ENCODE measurements at regions not wholly inside any gene's neighbourhood (a gene's known extent, or its start where the extent isn't known, plus 50 kb on each side); places are given as distances from the start of the nearest gene placed in this dataset.

GRCh38 chr3:54004335-54004734 lies 112.7 kb upstream of the SELENOK start:
- Histone ChIP-seq H3K36me3 (no peaks in the 10 kb centered on the region), H3K4me1 (ENCODE audit: insufficient read depth) (no peaks in the 10 kb centered on the region), H3K27ac (no peak overlapping the region), H3K9me3 (no peaks in the 10 kb centered on the region), H3K27me3 (no peaks in the 10 kb centered on the region), H3K4me3 (no peak overlapping the region)
- DNase-seq: no peak
- TF ChIP-seq POLR2A (IDR thresholded peaks at IDR 0.05) (no peak), EP300 (IDR thresholded peaks at IDR 0.05) (no peak)
- TF ChIP-seq, protein P1, sequence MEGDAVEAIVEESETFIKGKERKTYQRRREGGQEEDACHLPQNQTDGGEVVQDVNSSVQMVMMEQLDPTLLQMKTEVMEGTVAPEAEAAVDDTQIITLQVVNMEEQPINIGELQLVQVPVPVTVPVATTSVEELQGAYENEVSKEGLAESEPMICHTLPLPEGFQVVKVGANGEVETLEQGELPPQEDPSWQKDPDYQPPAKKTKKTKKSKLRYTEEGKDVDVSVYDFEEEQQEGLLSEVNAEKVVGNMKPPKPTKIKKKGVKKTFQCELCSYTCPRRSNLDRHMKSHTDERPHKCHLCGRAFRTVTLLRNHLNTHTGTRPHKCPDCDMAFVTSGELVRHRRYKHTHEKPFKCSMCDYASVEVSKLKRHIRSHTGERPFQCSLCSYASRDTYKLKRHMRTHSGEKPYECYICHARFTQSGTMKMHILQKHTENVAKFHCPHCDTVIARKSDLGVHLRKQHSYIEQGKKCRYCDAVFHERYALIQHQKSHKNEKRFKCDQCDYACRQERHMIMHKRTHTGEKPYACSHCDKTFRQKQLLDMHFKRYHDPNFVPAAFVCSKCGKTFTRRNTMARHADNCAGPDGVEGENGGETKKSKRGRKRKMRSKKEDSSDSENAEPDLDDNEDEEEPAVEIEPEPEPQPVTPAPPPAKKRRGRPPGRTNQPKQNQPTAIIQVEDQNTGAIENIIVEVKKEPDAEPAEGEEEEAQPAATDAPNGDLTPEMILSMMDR (IDR thresholded peaks at IDR 0.05): no peak
- 82 to 92% (median 83%) methylated on average over 5 of the region's 5 CpGs for WGBS, 3 donors
- intact Hi-C loops (cut with DNase I): no loop called here

GRCh38 chr3:54003136-54003535 lies 111.5 kb upstream of the SELENOK start:
- Histone ChIP-seq H3K4me1 (ENCODE audit: insufficient read depth) (no peaks in the 10 kb centered on the region), H3K27ac (no peak overlapping the region), H3K9me3 (no peaks in the 10 kb centered on the region), H3K36me3 (no peaks in the 10 kb centered on the region), H3K4me3 (no peak overlapping the region), H3K27me3 (no peaks in the 10 kb centered on the region)
- no peak for DNase-seq
- intact Hi-C loops (cut with DNase I): no loop called here
- WGBS, 3 donors: 8 to 11% (median 11%) methylated on average over 9 of the region's 9 CpGs
- TF ChIP-seq, protein P1 (IDR thresholded peaks at IDR 0.05): no peak
- TF ChIP-seq EP300 (IDR thresholded peaks at IDR 0.05) (no peak), POLR2A (IDR thresholded peaks at IDR 0.05) (no peak)

DNA sequence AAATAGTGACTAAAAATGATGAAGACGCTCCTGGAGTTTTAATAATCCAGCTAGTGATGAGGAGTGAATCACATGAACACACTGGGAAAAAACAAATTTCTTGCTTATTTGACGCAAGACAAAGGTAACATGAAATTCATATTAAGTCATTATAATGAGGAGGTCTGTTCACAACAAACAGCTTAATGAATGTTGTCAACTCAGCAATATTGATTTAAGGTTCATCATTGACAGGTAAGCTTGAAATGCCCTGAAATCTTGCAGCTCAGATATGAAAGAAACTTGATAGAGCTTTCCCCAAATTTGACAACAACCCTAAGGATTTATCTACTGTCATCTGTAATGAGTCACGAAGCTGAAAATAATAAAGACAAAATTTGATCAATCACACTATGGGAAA lies 108.1 kb upstream of the SELENOK start:
- Histone ChIP-seq H3K4me3 (no peak overlapping the region), H3K27ac (no peak overlapping the region), H3K9me3 (no peaks in the 10 kb centered on the region), H3K27me3 (no peaks in the 10 kb centered on the region), H3K4me1 (ENCODE audit: insufficient read depth) (no peaks in the 10 kb centered on the region), H3K36me3 (no peaks in the 10 kb centered on the region)
- DNase-seq: no peak
- intact Hi-C loops (cut with DNase I): no loop called here
- 95% methylated on average over 3 of the region's 3 CpGs for WGBS, 3 donors
- TF ChIP-seq, protein P1 (IDR thresholded peaks at IDR 0.05): no peak
- TF ChIP-seq EP300 (IDR thresholded peaks at IDR 0.05): no peak
- TF ChIP-seq POLR2A (IDR thresholded peaks at IDR 0.05): no peak

DNA sequence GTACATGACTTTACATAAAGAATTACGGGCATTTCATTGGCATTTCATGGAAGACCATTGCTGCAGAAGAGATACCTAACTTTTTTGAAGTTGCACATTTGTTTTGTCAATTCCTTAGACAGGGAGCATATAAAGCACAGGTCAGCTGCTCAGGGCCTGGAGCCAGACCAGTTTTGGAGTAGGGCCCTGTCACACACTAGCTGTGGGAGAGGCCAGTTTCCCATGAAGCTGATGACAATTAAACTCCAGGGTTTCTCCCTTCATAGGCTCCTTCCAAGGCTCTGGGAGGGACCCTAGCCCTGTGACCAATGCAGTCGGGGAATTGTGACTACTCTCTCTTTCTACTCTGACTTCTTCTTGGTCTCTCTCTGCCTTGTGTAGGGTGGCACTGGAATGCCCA lies 107.3 kb upstream of the SELENOK start:
- H3K4me3 ChIP-seq: no peak overlapping the region

More for the DNA sequence above, 107.3 kb upstream of the SELENOK start:
- WGBS, 3 donors: 84 to 92% (median 88%) methylated on average over 2 of the region's 2 CpGs
- no peak for DNase-seq
- Histone ChIP-seq H3K36me3 (no peaks in the 10 kb centered on the region), H3K4me1 (ENCODE audit: insufficient read depth) (no peaks in the 10 kb centered on the region), H3K27ac (no peak overlapping the region), H3K9me3 (no peaks in the 10 kb centered on the region), H3K27me3 (no peaks in the 10 kb centered on the region)
- intact Hi-C loops (cut with DNase I): no loop called here
- TF ChIP-seq, protein P1 (IDR thresholded peaks at IDR 0.05): no peak
- TF ChIP-seq EP300 (IDR thresholded peaks at IDR 0.05) (no peak), POLR2A (IDR thresholded peaks at IDR 0.05) (no peak)
